ENCODE measurements at regions not wholly inside any gene's neighbourhood (a gene's known extent, or its start where the extent isn't known, plus 50 kb on each side); places are given as distances from the start of the nearest gene placed in this dataset.

DNA sequence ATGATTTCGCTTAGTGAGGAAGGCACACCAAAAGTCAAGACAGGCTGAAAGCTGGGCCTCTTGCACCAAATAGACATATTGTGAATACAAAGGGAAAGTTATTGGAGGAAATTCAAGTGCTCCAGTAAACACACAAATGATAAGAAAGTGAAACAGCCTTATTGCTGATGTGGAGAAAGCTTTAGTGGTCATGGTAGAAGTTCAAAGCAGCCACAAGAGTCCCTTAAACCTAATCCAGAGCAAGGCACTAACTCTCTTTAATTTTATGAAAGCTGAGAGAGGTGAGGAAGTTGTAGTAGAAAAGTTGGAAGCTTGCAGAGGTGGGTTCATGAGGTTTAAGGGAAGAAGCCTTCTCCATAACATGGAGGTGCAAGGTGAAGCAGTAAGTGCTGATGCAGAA lies 988.3 kb downstream of the VRK1 start:
- TF ChIP-seq POLR2AphosphoS5 (IDR thresholded peaks at IDR 0.05; ENCODE audit: insufficient read depth, low read depth, low read length), result no peak
- TF ChIP-seq, protein P1, sequence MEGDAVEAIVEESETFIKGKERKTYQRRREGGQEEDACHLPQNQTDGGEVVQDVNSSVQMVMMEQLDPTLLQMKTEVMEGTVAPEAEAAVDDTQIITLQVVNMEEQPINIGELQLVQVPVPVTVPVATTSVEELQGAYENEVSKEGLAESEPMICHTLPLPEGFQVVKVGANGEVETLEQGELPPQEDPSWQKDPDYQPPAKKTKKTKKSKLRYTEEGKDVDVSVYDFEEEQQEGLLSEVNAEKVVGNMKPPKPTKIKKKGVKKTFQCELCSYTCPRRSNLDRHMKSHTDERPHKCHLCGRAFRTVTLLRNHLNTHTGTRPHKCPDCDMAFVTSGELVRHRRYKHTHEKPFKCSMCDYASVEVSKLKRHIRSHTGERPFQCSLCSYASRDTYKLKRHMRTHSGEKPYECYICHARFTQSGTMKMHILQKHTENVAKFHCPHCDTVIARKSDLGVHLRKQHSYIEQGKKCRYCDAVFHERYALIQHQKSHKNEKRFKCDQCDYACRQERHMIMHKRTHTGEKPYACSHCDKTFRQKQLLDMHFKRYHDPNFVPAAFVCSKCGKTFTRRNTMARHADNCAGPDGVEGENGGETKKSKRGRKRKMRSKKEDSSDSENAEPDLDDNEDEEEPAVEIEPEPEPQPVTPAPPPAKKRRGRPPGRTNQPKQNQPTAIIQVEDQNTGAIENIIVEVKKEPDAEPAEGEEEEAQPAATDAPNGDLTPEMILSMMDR (IDR thresholded peaks at IDR 0.05; ENCODE audit: extremely low read depth in 1 of 2, insufficient read depth in 1 of 2, low read depth in 1 of 2, low read length in 2 of 2), result no peak
